ENCODE measurements at regions not wholly inside any gene's neighbourhood (a gene's known extent, or its start where the extent isn't known, plus 50 kb on each side); places are given as distances from the start of the nearest gene placed in this dataset.
A peak's percentile ranks its signal among the peaks of the same experiment; 100 is the strongest.
"Not testable (repeated sequence)": the region's sequence is repeated elsewhere in the genome, so short reads cannot be mapped to it uniquely, and the experiment has no call there.

DNA sequence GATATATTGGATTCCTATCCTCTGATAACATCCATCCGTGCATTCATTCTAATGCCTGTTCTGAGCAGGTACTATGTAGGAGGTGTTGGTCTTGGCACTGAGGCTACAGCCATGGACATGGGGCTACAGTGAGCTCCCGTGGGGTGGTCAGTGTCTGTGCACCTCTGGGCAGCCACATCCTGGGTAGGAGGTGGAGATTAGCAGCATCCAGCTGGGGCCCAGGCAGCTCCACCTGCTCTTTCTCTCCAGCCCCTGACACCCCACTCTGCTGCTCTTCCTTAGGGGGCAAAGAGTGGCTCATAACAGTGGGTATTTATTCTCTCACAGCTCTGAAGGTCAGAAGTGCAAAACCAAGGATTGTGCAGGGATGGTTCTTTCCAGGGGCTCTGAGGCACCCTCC is 292.0 kb upstream of the SFSWAP start:
- no peak for DNase-seq (ENCODE audit: low spot score)

- DNase-seq (ENCODE audit: low spot score): no peak
Measured at GRCh38 chr12:131420867-131421447, 289.9 kb upstream of the SFSWAP start.

GRCh38 chr12:131421509-131422186 is 289.2 kb upstream of the SFSWAP start:
- DNase-seq (ENCODE audit: low spot score): no peak

GRCh38 chr12:131422187-131422520 is 288.7 kb upstream of the SFSWAP start:
- DNase-seq (ENCODE audit: low spot score): no peak

DNA sequence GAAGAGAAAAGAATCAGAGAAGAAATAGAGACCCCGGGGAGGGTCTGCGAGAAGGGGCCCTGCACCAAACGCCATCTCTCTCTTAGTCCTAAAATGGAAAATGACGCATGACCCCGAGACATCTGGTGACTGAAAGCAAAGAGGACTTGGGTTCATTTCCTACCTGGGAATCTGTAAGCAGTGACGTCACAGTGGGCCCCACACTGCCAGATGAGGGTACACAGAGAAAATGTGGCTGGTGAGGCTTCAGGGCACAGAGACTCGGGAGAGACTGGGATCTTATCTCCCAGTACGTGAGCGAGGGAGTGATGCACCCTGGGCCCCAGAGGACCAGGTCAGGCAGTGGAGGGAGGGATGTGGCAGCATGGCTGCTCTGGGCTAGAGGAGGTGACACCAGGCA is 288.1 kb upstream of the SFSWAP start:
- no peak for DNase-seq (ENCODE audit: low spot score)

DNA sequence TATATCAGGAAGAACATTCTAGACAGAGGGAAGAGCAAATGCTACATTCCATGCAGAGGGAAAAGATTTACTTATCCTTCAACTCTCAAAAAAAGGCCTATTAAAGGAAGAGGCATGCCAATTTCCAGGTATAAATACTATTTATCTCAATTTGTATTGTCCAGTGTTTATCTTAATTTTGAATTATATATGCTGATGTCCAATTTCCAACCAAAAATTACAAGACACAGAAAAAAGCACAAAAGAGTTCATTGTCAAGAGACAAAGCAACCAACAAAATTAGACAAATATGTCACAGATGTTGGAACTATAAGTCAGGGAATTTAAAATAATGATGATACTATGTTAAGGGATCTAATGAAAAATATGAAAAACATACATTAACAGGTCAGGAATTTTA is 286.6 kb upstream of the SFSWAP start:
- DNase-seq (ENCODE audit: low spot score): no peak

GRCh38 chr12:131425112-131426075 is 285.5 kb upstream of the SFSWAP start:
- peak; percentile 24 for DNase-seq (ENCODE audit: low spot score)

- DNase-seq (ENCODE audit: low spot score): no peak
Measured at GRCh38 chr12:131428091-131428685, 282.7 kb upstream of the SFSWAP start.

DNA sequence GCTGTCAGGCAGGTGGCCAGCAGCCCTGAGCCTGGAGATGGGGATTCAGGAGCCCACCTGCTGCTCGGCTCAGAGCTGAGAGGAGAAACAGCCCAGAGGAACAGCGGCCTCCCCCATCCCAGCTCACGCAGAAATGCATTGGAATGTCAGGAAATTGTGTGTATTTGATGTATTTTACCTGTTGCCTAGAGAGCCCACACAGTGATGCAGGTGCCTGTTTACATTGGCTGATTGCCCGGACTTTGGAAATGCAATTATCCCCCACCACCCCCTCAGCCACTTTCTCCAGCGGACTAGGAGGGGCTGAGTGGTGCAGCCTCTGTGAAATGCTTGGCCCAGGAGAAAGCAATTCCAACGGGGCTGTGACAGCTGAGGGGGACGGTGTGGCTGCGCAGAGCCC is 281.7 kb upstream of the SFSWAP start:
- not testable (repeated sequence) for DNase-seq (ENCODE audit: low spot score)

- DNase-seq (ENCODE audit: low spot score): not testable (repeated sequence)
Measured at GRCh38 chr12:131429697-131430096, 281.2 kb upstream of the SFSWAP start.

DNA sequence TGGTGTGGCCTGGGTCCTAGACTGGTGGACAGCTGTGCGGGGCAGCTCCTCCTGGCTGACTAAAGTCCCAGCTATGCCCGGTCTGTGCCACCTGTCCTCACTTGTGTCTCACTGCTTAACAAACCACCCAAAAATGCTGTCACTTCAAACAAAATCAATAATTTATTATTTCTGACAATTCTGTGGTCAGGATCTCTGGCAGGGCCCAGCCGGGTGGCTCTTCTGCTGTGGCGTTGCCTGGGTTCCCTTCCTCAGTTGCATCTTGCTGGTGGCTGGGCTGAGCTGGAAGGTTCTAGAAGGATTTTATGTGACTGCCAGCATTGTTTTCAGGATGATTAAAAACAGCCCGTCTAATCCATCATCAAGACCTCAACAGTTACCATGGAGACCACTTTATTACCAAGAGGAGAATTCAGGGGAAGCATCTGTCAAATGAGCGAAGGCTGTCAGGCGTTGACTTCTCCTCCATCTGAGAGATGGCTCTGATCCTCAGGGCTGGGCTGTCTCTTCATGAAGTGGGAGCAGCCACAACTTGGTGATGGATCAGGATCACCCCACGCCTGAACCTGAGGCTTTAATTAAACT is 280.6 kb upstream of the SFSWAP start:
- DNase-seq (ENCODE audit: low spot score): no peak

GRCh38 chr12:131431126-131431655 is 279.7 kb upstream of the SFSWAP start:
- DNase-seq (ENCODE audit: low spot score): not testable (repeated sequence)

- no peak for DNase-seq (ENCODE audit: low spot score)
Measured at GRCh38 chr12:131432532-131433260, 278.2 kb upstream of the SFSWAP start.

DNA sequence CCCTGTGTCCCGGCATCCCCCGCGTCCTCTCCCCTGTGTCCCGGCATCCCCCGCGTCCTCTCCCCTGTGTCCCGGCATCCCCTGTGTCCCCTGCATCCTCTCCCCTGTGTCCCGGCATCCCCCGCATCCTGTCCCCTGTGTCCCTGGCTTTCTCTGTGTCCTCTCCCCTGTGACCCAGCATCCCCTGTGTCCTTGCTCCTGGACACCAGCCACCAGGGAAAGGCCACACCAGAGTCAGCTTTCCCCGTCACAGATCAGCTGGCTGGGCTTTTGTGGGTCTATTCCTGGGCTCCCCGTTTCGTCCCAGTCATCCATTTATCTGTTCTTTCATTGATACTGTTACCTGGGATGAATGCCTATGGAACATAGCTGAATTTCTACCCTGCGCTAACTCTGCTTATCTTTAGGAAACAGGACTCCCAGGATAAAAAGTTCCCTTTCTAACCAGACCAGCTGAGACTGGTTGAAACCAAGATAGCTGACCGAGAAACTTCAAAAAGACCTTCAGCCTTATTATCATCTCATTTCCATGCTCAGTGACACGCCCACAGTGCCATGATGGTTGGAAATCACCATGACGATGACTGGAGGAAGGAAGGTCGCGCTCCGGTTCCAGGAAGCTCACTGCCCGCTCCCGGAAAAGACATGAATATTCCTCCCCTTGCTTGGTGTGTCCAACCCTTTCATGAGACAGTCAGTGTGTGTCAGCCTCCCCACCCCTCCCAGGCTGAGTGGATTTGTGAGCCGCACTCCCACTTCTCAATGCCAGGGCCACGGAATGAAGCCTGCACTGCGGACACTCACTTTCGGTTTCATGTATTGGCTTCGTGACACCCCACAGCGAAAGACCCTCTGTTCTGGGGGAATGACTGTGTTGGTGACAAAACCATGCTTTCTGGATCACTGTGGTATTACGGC is 276.4 kb upstream of the SFSWAP start:
- no peak for DNase-seq (ENCODE audit: low spot score)

GRCh38 chr12:131436922-131437705 is 273.8 kb upstream of the SFSWAP start:
- DNase-seq (ENCODE audit: low spot score): no peak

DNA sequence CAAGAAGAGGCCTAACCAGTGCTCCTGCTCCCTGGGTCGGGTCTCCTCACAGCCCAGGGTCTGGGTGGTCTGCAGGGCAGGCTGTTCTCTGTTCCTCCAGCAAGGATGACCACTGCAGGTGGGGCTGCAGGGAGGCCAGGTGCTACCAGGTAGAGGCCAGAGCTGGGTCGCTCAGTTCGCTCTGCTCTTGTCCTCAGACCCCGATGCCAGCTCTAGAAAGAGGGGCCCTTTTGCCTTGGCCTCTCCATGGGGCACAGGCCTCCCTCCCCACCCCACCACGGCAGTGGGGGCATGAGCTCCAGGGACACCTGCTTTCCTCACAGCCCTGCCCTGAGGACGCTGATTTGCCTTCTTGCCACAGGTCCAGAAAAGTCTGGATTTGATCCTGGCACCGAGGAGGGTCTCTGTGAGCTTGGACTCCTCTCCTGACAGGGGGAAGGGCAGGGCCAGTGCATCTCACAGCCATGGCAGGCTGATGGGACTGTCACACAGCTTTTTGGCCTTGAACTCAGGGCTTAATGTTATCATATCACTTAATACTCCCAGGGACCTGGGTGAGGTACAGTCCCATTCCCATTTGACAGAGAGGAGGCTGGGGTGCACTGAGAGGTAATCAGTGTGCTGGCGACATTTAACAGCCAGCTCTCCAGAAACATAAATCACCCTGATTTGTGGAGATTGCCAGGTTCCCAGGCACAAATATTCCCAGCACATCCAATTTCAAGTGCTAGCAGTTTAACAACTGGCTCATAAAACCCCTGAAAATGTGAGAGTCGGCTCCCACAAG is 273.0 kb upstream of the SFSWAP start:
- DNase-seq (ENCODE audit: low spot score): no peak

- DNase-seq (ENCODE audit: low spot score): not testable (repeated sequence)
Measured at GRCh38 chr12:131438493-131438835, 272.4 kb upstream of the SFSWAP start.

DNA sequence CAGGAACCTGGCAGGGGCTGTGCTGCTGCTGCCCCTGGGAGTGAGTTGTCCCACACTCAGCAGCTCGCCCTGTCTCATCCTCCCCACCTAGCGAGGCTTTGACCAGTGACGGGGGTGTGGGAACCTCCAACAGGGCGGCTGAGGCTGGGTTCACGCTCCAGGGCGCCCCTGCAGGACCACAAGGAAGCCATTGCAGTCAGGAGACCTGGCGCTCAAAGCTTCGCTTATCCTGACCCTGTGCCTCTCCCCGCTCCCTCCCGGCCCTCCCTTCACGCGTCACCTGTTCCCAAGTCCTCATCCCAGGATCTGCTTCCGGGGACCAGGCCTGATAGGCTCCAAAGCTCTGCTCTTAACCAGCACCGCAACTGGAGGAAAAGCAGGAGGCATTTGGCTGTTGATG is 272.0 kb upstream of the SFSWAP start:
- no peak for DNase-seq (ENCODE audit: low spot score)

GRCh38 chr12:131439752-131440151 is 271.1 kb upstream of the SFSWAP start:
- DNase-seq (ENCODE audit: low spot score): not testable (repeated sequence)
